Calu3 (cell line): ENCODE measurements at regions not wholly inside any gene's neighbourhood (a gene's known extent, or its start where the extent isn't known, plus 50 kb on each side); places are given as distances from the start of the nearest gene placed in this dataset.
A peak's percentile ranks its signal among the peaks of the same experiment; 100 is the strongest.

Source experiments
- BruUV-seq: library from RNA; stranded (reverse); fragments of 400-500 nt; replicated peaks from 2 replicates; lab custom pipeline; 2021; lab: Mats Ljungman, UMichigan
- CTCF ChIA-PET: fragments of 300-600 bp; sonication (Branson Sonifier 250); formaldehyde crosslinking; loops from one replicate; lab custom pipeline; 2022; ENCODE audit warnings: antibody characterized with exemption; lab: Charles Lee
- DNase-seq: peaks from one replicate; pipeline ENCODE4 v3.0.0; 2022
- H3K27ac Mint-ChIP-seq: one replicate; pipeline ENCODE4 v1.8.0; 2022; ENCODE audit warnings: mixed read lengths; ENCODE audit not compliant: unreplicated experiment
- H3K27me3 Mint-ChIP-seq: one replicate; pipeline ENCODE4 v1.8.0; 2022; ENCODE audit warnings: mixed read lengths; ENCODE audit not compliant: unreplicated experiment
- H3K36me3 Mint-ChIP-seq: one replicate; pipeline ENCODE4 v1.8.0; 2022; ENCODE audit warnings: mild to moderate bottlenecking, moderate library complexity, mixed read lengths; ENCODE audit not compliant: insufficient read depth, unreplicated experiment
- H3K4me1 Mint-ChIP-seq: one replicate; pipeline ENCODE4 v1.8.0; 2022; ENCODE audit warnings: mild to moderate bottlenecking, low read depth, mixed read lengths; ENCODE audit not compliant: unreplicated experiment
- H3K4me3 Mint-ChIP-seq: one replicate; pipeline ENCODE4 v1.8.0; 2022; ENCODE audit warnings: mild to moderate bottlenecking, low read depth, moderate library complexity, mixed read lengths; ENCODE audit not compliant: unreplicated experiment
- H3K9me3 Mint-ChIP-seq: one replicate; pipeline ENCODE4 v1.8.0; 2022; ENCODE audit warnings: low read depth, mixed read lengths; ENCODE audit not compliant: unreplicated experiment
- intact Hi-C: fragments of 100-400 bp; cut with micrococcal nuclease; formaldehyde crosslinking; loops from one replicate; pipeline ENCODE4 v1.10.0; 2022; ENCODE audit not compliant: unreplicated experiment
- TF ChIP-seq, protein P1 (sequence below): fragments of 200-600 bp; IDR thresholded peaks from one replicate; pipeline ENCODE4 v1.8.0; 2022; ENCODE audit warnings: antibody characterized with exemption; ENCODE audit not compliant: unreplicated experiment

DNA sequence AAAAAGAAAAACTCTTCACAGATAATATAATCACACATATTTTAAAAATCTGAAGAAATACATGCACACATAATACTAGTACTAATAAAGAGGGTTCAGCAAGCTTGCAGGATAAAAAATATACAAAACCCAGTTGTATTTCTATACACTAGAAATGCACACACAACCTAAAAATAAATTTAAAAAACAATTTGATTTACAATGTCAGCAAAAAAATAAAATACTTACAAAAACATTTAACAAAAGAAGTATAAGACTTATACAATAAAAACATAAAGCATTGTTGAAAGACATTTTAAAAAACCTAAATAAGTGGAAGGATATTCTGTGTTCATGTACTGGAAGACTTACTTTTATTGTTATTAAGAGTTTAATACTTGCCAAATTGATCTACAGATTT lies 81.7 kb upstream of the ALK start:
- TF ChIP-seq, protein P1, sequence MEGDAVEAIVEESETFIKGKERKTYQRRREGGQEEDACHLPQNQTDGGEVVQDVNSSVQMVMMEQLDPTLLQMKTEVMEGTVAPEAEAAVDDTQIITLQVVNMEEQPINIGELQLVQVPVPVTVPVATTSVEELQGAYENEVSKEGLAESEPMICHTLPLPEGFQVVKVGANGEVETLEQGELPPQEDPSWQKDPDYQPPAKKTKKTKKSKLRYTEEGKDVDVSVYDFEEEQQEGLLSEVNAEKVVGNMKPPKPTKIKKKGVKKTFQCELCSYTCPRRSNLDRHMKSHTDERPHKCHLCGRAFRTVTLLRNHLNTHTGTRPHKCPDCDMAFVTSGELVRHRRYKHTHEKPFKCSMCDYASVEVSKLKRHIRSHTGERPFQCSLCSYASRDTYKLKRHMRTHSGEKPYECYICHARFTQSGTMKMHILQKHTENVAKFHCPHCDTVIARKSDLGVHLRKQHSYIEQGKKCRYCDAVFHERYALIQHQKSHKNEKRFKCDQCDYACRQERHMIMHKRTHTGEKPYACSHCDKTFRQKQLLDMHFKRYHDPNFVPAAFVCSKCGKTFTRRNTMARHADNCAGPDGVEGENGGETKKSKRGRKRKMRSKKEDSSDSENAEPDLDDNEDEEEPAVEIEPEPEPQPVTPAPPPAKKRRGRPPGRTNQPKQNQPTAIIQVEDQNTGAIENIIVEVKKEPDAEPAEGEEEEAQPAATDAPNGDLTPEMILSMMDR, result no peak
- DNase-seq, result no peak
- Mint-ChIP-seq H3K9me3 (peaks cover 3% of the 10 kb centered on the region), H3K27ac (no peak overlapping the region), H3K4me1 (no peaks in the 10 kb centered on the region), H3K36me3 (no peaks in the 10 kb centered on the region), H3K4me3 (no peak overlapping the region), H3K27me3 (peaks cover 57% of the 10 kb centered on the region)
- BruUV-seq, result no TSS peak
- intact Hi-C loops, result no loop called here
- CTCF ChIA-PET, result no interaction called here

DNA sequence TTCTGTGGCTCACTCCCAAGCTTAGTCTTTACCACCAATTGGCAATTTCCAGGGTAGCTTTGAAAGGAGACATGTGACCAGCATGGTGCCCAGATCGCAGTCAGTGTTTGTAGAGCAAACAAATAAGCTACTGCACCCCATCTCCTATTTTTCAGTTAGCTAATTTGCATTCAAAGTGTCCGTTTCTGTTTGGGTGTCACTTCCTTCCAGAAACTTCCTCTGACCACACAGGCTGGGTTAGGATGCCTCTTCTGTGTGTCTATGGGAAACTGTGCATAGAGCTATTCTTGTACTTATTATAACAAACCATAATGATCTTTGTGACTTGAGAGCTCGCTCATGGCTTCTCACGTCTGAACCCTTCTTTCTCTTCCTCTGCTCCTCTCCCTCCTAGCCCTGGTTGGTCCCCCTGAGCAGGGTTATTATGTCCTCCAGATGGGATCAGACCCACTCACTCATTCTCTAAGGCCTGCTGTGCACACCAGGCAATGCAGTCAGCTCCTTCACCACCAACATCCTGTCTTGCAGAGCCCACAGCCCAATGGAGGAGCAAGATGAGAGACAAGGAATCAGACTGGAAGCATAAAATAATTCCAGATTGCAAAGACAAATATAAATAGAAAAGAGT lies 101.2 kb upstream of the ALK start:
- BruUV-seq, result no TSS peak
- H3K4me1 Mint-ChIP-seq, result no peaks in the 10 kb centered on the region
- no peak overlapping the region for H3K27ac Mint-ChIP-seq
- CTCF ChIA-PET, result interaction anchor here (0.5 to 0.6 kb wide), 2 partner anchors 12 to 817 kb away, joined by 3 to 7 read pairs; no protein-coding TSS in a partner anchor
- no peak for DNase-seq
- no peaks in the 10 kb centered on the region for H3K36me3 Mint-ChIP-seq
- no peaks in the 10 kb centered on the region for H3K9me3 Mint-ChIP-seq
- intact Hi-C loops, result loop anchor here (10.0 kb wide), 1 partner anchor 728 kb away; no protein-coding TSS in a partner anchor
- no peak overlapping the region for H3K4me3 Mint-ChIP-seq
- H3K27me3 Mint-ChIP-seq, result peaks cover 38% of the 10 kb centered on the region
- TF ChIP-seq, protein P1, result no peak

DNA sequence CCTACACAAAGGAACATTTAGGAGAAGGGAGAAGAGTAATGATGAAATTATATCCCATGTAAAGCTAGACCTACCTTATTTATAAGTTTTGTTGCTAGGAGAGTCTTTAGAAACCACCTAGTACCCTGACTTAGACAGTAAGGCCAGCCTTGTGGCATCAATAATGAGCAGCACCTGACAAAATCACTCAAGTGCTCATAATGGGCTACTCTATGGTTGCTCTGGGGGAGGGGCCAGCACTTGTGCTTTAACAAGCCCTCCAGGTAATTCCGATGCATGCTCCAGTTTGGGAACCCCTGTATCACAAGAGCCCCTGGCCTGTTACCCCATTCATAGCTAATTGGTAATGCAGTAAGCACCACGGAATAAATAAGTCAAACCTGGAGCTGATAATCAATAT lies 102.9 kb upstream of the ALK start:
- H3K4me3 Mint-ChIP-seq, result no peak overlapping the region
- H3K9me3 Mint-ChIP-seq, result no peaks in the 10 kb centered on the region
- H3K27ac Mint-ChIP-seq, result no peak overlapping the region
- intact Hi-C loops, result loop anchor here (10.0 kb wide), 1 partner anchor 729 kb away; no protein-coding TSS in a partner anchor
- H3K36me3 Mint-ChIP-seq, result no peaks in the 10 kb centered on the region
- no peak for DNase-seq
- CTCF ChIA-PET, result interaction anchor here (0.9 kb wide), 1 partner anchor 715 kb away, joined by 3 read pairs; no protein-coding TSS in a partner anchor
- H3K4me1 Mint-ChIP-seq, result no peaks in the 10 kb centered on the region
- peaks cover 33% of the 10 kb centered on the region for H3K27me3 Mint-ChIP-seq
- TF ChIP-seq, protein P1, result no peak
- no TSS peak for BruUV-seq

DNA sequence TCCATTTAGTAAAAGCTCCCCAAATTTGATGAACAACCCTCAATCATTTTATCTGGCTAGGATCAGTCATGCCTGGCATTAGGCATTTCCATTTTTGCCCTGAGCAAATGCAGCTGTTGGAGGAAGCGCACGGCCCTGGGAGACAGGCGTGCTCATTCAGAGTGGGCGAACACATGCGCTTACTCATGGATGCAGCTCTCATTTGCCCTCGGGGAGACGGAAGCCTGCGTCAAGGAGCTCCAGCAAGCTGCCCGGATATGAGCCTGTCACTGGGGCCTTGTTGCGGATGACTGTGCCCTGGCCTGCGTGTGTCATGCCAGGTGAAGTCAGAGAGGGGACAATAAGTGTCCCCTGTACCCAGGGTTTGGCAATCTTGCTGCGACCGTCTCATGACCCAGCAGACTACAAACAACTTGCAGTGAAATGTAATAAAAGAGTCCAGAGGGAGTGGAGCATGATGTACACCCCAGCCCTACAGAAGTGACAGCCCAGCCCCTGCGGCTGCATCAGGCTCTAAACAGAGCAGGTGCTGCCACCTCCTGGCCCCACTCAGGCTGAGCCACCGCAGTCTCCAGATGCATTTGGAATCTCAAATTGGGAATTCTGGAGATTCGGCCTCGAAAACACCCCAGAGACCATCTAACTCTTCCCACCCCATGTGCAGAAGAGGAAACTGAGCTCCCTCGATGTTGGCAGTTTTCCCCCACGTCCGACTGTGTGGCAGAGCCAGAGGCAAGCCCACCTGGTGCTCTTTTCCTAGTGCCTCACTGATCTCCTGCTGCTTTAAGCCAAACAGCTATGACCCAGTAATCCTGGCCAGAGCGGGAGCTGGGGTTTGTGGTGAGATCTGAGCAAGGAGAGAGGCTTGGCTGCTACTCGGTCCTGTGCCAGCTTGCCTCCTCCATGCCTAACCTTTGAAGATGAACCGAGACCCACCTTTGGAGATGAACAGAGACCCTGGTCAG lies 105.0 kb upstream of the ALK start:
- intact Hi-C loops, result loop anchor here (1.0 to 10.0 kb wide), 4 partner anchors 103 to 789 kb away; no protein-coding TSS in a partner anchor
- BruUV-seq, result no TSS peak
- TF ChIP-seq, protein P1, result peak; percentile 59
- no peaks in the 10 kb centered on the region for H3K9me3 Mint-ChIP-seq
- H3K4me3 Mint-ChIP-seq, result no peak overlapping the region
- peaks cover 16% of the 10 kb centered on the region for H3K4me1 Mint-ChIP-seq
- peaks cover 48% of the 10 kb centered on the region for H3K27me3 Mint-ChIP-seq
- no peak overlapping the region for H3K27ac Mint-ChIP-seq
- peak; percentile 67 for DNase-seq
- no peaks in the 10 kb centered on the region for H3K36me3 Mint-ChIP-seq
- CTCF ChIA-PET, result interaction anchor here (1.3 kb wide), 1 partner anchor 103 kb away, joined by 3 read pairs; no protein-coding TSS in a partner anchor
